ENCODE measurements at regions not wholly inside any gene's neighbourhood (a gene's known extent, or its start where the extent isn't known, plus 50 kb on each side); places are given as distances from the start of the nearest gene placed in this dataset.

DNA sequence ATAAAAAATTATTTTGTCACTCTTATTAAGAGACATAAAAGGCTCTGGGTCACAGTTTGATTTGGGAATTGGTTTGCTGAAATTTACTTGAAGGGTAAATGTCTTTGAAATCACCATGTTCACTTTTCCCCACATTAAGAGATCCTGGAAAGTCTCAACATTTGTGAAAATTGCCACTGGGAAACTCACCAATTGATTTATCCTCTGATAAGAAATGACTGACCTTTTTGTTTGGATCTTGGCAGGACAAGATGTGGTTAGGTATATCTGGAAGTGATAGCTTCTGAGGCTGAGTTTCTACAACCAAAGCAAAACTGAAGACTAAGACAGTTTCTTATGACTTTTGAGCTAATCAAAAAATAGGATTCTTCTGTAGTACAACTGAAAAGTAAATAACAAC lies 107.1 kb upstream of the TMEM106B start:
- H3K4me1 ChIP-seq = no peaks in the 10 kb centered on the region
- H3K9me3 ChIP-seq = peaks cover 0 to 5% (median 0%) of the 10 kb centered on the region in 8 donors
- H3K27me3 ChIP-seq (replicated peaks in 1 of 7) = peaks cover 0 to 6% (median 0%) of the 10 kb centered on the region in 7 donors
- TF ChIP-seq POLR2AphosphoS5 (IDR thresholded peaks at IDR 0.05) = no peak
- TF ChIP-seq POLR2A (IDR thresholded peaks at IDR 0.05) = no peak
- TF ChIP-seq, protein P1, sequence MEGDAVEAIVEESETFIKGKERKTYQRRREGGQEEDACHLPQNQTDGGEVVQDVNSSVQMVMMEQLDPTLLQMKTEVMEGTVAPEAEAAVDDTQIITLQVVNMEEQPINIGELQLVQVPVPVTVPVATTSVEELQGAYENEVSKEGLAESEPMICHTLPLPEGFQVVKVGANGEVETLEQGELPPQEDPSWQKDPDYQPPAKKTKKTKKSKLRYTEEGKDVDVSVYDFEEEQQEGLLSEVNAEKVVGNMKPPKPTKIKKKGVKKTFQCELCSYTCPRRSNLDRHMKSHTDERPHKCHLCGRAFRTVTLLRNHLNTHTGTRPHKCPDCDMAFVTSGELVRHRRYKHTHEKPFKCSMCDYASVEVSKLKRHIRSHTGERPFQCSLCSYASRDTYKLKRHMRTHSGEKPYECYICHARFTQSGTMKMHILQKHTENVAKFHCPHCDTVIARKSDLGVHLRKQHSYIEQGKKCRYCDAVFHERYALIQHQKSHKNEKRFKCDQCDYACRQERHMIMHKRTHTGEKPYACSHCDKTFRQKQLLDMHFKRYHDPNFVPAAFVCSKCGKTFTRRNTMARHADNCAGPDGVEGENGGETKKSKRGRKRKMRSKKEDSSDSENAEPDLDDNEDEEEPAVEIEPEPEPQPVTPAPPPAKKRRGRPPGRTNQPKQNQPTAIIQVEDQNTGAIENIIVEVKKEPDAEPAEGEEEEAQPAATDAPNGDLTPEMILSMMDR (IDR thresholded peaks at IDR 0.05 in 8 of 11, conservative IDR thresholded peaks at IDR 0.05 in 3 of 11) = no peak
- no peak overlapping the region for H3K4me3 ChIP-seq
- H3K36me3 ChIP-seq = no peaks in the 10 kb centered on the region
- intact Hi-C loops (cut with DNase I; ENCODE audit: low total_unique reads) = no loop called here
- no peak for DNase-seq
- H3K27ac ChIP-seq = no peak overlapping the region

DNA sequence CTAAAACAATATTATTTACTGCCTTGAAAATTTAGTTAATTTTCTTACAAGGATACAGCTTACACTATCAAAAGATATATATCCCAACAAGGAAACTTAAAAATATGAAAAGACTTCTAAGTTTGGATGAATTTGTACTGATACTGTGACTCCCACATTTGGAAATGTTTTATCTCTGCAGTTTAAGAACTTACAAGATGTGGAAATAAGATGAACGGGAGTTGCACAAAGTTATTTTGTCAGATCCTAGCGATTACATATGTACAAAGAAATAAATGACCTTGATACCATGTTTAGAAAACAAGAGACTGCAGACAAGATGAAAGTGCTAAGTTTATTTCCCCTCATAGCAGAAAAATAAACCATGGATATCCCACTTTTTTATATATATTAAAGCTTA lies 103.7 kb upstream of the TMEM106B start:
- peaks cover 0 to 8% (median 6%) of the 10 kb centered on the region in 6 donors for H3K4me1 ChIP-seq
- no peak overlapping the region for H3K27ac ChIP-seq
- H3K9me3 ChIP-seq = no peaks in the 10 kb centered on the region
- WGBS, 5 donors = 80 to 90% (median 86%) methylated on average over 2 of the region's 2 CpGs
- H3K27me3 ChIP-seq (replicated peaks in 1 of 7) = peaks cover 0 to 40% (median 17%) of the 10 kb centered on the region in 7 donors
- intact Hi-C loops (cut with DNase I; ENCODE audit: low total_unique reads) = no loop called here
- TF ChIP-seq POLR2A (IDR thresholded peaks at IDR 0.05) = no peak
- TF ChIP-seq, protein P1 (IDR thresholded peaks at IDR 0.05 in 8 of 11, conservative IDR thresholded peaks at IDR 0.05 in 3 of 11) = no peak
- no peak for TF ChIP-seq POLR2AphosphoS5 (IDR thresholded peaks at IDR 0.05)
- no peaks in the 10 kb centered on the region for H3K36me3 ChIP-seq
- no peak overlapping the region for H3K4me3 ChIP-seq
- DNase-seq = no peak

DNA sequence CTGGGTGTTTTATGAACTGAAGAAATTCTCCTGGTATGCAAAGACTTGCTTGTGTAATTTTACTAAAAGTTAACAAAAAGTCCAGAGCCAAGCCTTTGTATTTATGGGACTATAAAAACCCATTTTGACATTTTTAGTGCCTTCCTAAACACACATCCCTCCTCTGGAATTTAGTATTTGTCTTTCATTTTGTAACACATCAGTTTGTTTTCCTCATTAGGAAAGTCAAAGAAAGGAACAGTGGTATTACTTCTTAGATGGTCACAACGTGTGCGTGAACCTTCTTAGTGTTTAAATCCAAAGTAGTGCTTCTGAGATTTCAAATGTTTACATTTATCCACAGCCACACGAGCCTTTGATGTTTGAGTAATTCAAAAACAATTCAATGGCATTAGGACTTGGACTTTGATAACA lies 103.2 kb upstream of the TMEM106B start:
- Histone ChIP-seq H3K27ac (no peak overlapping the region), H3K27me3 (replicated peaks in 1 of 7) (peaks cover 0 to 44% (median 18%) of the 10 kb centered on the region in 7 donors), H3K9me3 (no peaks in the 10 kb centered on the region), H3K4me3 (no peak overlapping the region), H3K4me1 (peaks cover 0 to 8% (median 6%) of the 10 kb centered on the region in 6 donors), H3K36me3 (no peaks in the 10 kb centered on the region)
- intact Hi-C loops (cut with DNase I; ENCODE audit: low total_unique reads) = no loop called here
- 64 to 79% (median 71%) methylated on average over 3 of the region's 3 CpGs for WGBS, 5 donors
- TF ChIP-seq POLR2AphosphoS5 (IDR thresholded peaks at IDR 0.05) = no peak
- TF ChIP-seq POLR2A (IDR thresholded peaks at IDR 0.05) = no peak
- TF ChIP-seq, protein P1 (IDR thresholded peaks at IDR 0.05 in 8 of 11, conservative IDR thresholded peaks at IDR 0.05 in 3 of 11) = no peak
- no peak for DNase-seq

DNA sequence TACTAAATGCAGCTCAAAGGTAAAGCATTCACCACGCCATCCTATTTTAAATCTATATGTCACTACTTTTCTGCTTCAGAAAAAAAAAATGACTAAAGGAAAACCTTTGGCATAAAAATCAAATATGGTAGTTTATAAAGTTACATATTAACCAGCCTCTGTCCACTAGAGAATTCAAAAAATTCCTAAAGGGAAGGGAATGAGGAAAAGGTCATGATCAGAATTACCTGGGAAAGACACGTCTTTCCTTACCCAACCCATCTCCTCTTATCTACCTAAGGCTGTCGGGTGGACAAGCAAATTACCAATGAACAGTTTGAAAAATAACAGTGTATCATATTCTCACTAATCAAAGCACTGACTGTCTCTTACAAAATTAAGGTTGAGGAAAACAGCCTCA lies 100.7 kb upstream of the TMEM106B start:
- peaks cover 0 to 8% (median 6%) of the 10 kb centered on the region in 6 donors for H3K4me1 ChIP-seq
- intact Hi-C loops (cut with DNase I; ENCODE audit: low total_unique reads) = no loop called here
- TF ChIP-seq, protein P1 (IDR thresholded peaks at IDR 0.05 in 8 of 11, conservative IDR thresholded peaks at IDR 0.05 in 3 of 11) = no peak
- WGBS, 5 donors = 84 to 87% (median 86%) methylated on average over 3 of the region's 3 CpGs
- H3K4me3 ChIP-seq = no peak overlapping the region
- DNase-seq = no peak
- H3K9me3 ChIP-seq = no peaks in the 10 kb centered on the region
- H3K27ac ChIP-seq = no peak overlapping the region
- peaks cover 0 to 58% (median 18%) of the 10 kb centered on the region in 7 donors for H3K27me3 ChIP-seq (replicated peaks in 1 of 7)
- no peaks in the 10 kb centered on the region for H3K36me3 ChIP-seq
